COLO829 (cell line): ENCODE measurements at regions not wholly inside any gene's neighbourhood (a gene's known extent, or its start where the extent isn't known, plus 50 kb on each side); places are given as distances from the start of the nearest gene placed in this dataset.
"Not testable (repeated sequence)": the region's sequence is repeated elsewhere in the genome, so short reads cannot be mapped to it uniquely, and the experiment has no call there.

ENCODE experiments used
- DNase-seq: peaks from one replicate; pipeline ENCODE4 v3.0.0; 2012; ENCODE audit warnings: low spot score

- no peak for DNase-seq
Measured at GRCh38 chr10:29791773-29792172, 157.0 kb upstream of the SVIL start.

GRCh38 chr10:29790207-29790606 lies 155.4 kb upstream of the SVIL start:
- no peak for DNase-seq

DNA sequence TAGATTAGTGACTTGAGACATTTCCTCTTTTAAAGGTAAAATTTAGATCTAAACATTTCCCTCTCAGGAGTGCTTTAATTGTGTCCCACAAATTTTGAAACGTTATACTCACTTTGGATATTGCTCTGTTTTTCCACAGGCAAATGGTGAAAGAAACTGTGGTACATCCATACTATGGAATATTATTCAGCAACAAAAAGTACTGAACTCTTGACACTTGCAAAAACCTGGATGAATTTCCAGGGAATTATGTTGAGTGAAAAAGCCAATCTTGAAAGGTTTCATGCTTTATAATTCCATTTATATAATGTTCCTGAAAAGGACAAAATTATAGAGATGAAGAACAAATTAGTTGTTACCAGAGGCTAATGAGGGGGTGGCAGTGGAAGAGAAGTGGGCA lies 153.3 kb upstream of the SVIL start:
- DNase-seq = no peak

- no peak for DNase-seq
Measured at GRCh38 chr10:29785701-29786100, 150.9 kb upstream of the SVIL start.

- DNase-seq = peak; percentile 85
Measured at GRCh38 chr10:29784175-29784773, 149.5 kb upstream of the SVIL start.

DNA sequence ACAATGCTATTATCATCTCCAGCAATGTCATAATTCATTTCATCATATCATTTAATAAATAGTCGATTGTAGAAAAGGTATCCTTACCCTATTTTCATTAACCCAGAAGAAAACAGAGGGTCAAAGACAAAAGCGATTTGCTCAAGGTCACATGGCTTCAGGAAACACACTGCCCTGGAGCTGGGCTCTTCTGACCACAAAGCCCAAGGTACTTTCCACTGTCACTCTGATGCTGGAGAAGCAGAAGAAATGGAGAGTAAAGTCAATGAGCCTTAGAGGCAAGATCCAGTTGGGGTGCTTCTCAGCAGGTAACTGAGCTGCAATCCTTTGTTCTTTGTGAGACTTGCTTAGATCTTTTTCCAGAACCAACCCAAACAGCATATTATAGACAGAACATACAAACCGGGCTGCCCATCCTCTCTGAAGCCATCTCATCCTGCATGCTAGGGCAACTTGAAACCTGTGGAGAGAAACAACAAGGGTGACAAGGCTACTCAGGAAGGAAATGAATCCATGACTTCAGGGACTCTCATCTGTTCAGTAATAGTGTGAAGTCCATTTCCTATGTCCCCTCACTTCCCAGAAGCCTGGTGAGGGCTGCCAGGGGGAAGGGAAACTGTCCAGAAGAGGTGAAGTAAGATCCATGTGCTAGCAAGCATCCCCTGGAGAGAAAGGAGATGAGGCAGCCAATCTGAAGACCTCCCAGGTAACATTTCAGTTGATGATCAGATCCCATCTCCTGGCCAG lies 148.6 kb upstream of the SVIL start:
- DNase-seq = no peak

DNA sequence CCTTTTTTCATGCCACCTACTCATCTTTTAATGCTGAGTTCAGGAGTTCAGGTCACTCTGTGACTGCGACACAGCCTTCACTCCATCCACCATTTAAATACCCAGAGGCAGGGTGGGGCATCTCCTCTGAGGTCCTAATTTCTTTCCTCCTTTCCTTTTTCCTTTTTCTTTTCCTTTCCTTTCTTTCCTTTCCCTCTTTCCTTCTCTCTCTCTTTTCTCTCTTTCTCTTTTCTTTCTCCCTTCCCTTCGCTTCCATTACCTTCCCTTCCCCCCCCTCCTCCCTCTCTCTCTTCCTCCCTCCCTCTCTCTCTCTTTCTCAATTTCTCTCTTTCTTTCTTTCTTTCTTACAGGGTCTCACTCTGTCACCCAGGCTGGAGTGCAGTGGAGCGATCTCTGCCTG lies 145.9 kb upstream of the SVIL start:
- no peak for DNase-seq

DNA sequence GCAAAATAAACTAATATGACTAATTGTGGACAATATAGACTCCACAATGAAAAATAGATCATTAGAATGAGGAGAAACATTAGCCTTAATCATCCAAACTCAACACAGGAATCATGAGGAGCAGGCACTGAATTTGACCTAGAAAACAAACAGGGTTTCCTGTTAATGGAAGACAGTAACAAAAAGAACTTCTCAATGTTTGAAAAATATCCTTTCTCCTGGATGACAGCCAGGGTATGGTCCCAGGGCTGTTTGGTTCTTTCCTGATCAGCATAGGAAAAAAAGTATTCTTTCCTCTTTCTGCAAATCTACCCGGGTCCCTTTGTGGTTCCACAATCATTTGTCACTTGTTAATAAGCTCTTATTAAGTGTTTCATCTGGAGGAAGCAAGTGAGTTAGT lies 145.3 kb upstream of the SVIL start:
- DNase-seq = no peak

GRCh38 chr10:29776246-29776645 lies 141.5 kb upstream of the SVIL start:
- DNase-seq = no peak

DNA sequence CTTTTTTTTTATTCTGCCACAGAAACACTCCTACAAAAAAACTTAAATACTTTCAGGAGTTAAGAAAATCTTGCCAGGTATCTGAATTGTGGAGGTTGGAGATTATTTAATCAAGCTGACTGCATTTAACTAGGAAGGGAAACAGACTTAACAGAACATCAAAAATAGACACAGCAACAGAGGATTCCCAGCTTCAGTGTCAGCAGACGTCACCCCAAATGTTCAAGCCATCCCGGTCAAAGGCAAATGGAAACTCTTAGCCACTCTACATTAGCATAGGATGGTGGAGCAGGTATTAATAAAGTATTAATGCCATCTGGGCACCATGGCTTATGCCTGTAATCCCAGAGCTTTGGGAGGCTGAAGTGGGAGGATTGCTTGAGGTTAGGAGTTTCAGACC lies 139.7 kb upstream of the SVIL start:
- no peak for DNase-seq

DNA sequence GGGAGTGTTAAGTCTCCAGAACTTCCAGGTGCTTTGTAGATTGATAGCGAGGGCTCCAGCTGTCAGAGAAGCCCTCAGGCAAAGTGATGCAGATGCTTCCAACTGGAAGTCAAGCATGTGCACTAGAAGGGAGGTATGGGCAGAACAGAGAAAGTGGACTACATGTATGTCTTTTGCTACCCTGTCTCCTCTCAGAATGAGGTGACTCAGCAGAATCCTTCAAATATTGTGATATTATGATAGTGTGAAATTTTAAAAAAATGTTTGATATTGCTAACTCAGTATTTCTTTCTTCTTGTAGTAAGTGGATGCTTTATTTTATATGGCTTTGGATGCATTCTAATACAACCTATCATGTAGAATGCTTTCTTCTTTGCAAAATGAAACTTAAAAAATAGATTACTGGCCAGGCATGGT lies 138.9 kb upstream of the SVIL start:
- no peak for DNase-seq

DNA sequence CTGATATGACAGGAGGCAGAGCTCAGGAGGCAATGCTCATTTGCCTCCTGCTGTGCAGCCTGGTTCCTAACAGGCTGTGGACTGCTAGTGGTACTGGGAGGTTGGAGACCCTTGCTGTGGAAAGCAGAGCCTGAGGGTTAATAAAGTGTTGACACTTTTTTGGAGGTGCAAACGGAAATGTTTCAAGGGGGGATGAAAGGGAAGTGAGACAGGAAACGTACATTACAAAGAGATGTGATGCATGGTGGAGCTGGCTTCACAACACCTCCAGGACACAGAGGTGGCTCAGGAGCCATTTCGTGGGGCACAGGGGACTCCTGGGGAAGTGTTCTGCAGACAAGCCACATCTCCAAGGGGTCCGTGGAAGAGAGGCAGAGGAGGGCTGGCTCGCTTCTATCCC lies 137.6 kb upstream of the SVIL start:
- DNase-seq = no peak

DNA sequence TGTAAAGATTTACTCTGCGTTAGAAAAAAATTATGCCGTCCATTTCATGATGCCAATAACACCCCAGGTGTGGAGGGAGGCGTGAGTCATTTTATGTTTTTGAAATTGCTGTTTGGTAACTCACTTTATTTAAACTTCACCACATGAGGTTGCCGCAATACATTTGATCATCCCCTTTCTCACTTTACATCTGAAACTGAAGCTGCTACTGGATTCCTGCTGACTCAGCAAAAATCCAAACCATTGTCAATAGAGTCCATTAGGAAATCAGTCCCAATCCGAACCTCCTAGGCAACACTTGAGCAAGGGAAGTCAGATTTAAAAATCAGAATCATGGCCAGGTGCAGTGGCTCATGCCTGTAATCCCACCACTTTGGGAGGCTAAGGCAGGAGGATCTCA lies 136.6 kb upstream of the SVIL start:
- DNase-seq = no peak

GRCh38 chr10:29769277-29769676 lies 134.5 kb upstream of the SVIL start:
- not testable (repeated sequence) for DNase-seq

DNA sequence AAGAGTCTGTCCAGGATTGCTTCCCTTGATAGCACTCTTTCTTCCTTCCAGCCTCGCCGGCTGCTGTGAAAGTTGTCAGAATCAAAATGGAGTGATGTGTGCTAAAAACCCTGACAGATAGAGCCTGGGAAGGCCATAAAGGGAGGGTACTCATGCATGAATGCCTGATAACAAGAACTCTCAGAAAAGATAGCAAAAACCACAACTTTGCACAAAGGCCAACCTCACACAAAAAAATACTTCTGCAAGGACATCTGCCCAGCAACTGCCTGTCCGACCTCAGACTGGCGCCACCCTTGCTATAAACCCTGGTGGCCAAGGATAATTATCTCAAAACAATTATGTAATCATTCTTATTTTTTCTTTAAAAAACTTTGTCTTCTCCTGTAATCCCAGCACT lies 133.2 kb upstream of the SVIL start:
- no peak for DNase-seq

DNA sequence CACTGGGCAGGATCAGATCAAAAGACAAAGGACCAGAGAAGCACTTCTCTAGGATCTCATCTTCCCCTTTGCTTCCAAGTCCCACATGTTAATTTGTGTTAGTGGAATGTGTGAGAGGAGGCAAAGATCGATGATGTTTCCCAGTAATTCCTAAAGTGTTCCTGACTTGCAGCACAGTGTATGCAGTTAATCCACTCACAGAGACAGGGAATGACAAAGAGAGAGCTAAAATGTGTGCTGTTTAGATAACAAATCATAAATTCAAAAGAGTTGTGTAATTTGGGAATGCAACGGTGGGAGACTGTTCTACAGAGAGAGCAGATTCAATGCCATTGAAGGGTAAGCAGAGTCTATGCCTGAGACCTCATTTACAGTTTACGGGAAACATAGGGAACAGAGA lies 132.0 kb upstream of the SVIL start:
- DNase-seq = no peak

GRCh38 chr10:29765330-29765729 lies 130.6 kb upstream of the SVIL start:
- no peak for DNase-seq

- no peak for DNase-seq
Measured at GRCh38 chr10:29763396-29763795, 128.6 kb upstream of the SVIL start.

- no peak for DNase-seq
Measured at GRCh38 chr10:29761916-29762315, 127.1 kb upstream of the SVIL start.

DNA sequence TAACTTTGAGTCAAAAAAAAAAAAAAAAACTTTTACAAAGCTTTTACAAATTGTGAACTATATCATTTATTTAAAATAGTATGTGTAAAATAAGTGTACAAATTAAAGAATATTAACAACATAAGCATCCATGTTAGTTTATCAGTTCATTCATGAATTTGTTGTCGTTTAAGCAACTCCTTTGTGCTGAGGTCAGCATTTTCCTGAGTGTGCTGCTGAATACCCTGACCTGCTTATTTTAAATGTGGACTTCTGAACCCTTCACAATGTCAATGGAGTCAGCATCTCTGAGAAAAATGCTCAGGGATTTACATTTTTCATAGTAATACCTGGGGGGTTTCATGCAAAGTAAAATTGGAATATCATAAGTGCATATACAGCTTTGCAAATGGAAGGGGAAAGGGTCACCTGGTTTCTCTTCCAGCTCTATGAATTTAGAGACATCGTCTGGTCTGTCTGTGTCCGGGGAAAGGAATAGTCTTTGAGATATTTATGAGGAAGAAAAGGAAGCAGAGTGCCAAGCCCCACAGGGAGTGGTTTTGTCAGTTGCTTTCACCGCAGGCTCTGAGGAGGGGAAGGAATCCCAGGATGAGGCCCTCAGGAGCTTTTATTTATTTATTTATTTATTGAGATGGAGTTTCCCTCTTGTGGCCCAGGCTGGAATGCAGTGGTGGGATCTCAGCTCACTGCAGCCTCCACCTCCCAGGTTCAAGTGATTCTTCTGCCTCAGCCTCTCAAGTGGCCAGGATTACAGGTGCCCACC lies 125.5 kb upstream of the SVIL start:
- no peak for DNase-seq

GRCh38 chr10:29757551-29758297 lies 123.0 kb upstream of the SVIL start:
- peak; percentile 85 for DNase-seq

GRCh38 chr10:29756451-29756850 lies 121.7 kb upstream of the SVIL start:
- no peak for DNase-seq

GRCh38 chr10:29753283-29753682 lies 118.5 kb upstream of the SVIL start:
- DNase-seq = no peak
